Neural cell (in vitro differentiated cells): ENCODE measurements at regions not wholly inside any gene's neighbourhood (a gene's known extent, or its start where the extent isn't known, plus 50 kb on each side); places are given as distances from the start of the nearest gene placed in this dataset.
"Not testable (repeated sequence)": the region's sequence is repeated elsewhere in the genome, so short reads cannot be mapped to it uniquely, and the experiment has no call there.

ENCODE experiments used
- CTCF ChIP-seq: fragments of 450-650 bp; IDR thresholded peaks from 2 replicates; pipeline ENCODE4 v1.5.1; 2014; ENCODE audit warnings: antibody characterized with exemption, mild to moderate bottlenecking, moderate library complexity; ENCODE audit not compliant: poor library complexity, severe bottlenecking
- EP300 ChIP-seq: fragments of 450-650 bp; conservative IDR thresholded peaks from 2 replicates; pipeline ENCODE4 v1.6.1; 2014; ENCODE audit warnings: antibody characterized with exemption, mild to moderate bottlenecking, moderate library complexity; ENCODE audit not compliant: poor library complexity, severe bottlenecking
- EZH2 ChIP-seq: fragments of 200-600, 300-800 bp; shearing (Covaris generic), sonication (generic); IDR thresholded peaks from 2 replicates; pipeline ENCODE4 v1.6.1; 2014; ENCODE audit warnings: antibody characterized with exemption, low read length, borderline replicate concordance, mild to moderate bottlenecking; ENCODE audit not compliant: insufficient read depth, poor library complexity, severe bottlenecking
- MXI1 ChIP-seq: fragments of 450-650 bp; conservative IDR thresholded peaks from 2 replicates; pipeline ENCODE4 v1.6.1; 2014; ENCODE audit warnings: antibody characterized with exemption, mild to moderate bottlenecking; ENCODE audit not compliant: poor library complexity, severe bottlenecking
- POLR2AphosphoS5 ChIP-seq: IDR thresholded peaks from 2 replicates; pipeline ENCODE4 v1.6.1; 2012
- RAD21 ChIP-seq: fragments of 450-650 bp; conservative IDR thresholded peaks from 2 replicates; pipeline ENCODE4 v1.6.1; 2014; ENCODE audit warnings: antibody characterized with exemption, mild to moderate bottlenecking, moderate library complexity
- REST ChIP-seq: IDR thresholded peaks from 2 replicates; pipeline ENCODE4 v1.6.1; 2012; ENCODE audit warnings: borderline replicate concordance
- TAF1 ChIP-seq: IDR thresholded peaks from 2 replicates; pipeline ENCODE4 v1.6.1; 2012; ENCODE audit warnings: low read depth

DNA sequence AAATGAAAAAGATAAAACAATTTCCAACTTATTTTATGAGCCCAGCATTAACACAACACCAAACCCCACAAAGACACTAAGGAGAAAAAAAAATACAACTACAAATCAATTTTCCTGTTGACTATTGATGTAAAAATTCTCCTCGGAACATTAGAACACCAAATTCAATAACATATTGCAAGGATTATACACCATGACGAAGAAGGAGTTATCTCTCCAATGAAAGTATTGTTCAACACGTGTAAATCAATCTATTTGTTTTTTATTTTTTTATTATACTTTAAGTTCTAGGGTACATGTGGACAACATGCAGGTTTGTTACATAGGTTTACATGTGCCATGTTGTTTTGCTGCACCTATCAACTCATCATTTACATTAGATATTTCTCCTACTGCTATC, 1632.3 kb downstream of the SPATA31A7 start:
- TF ChIP-seq REST, CTCF, TAF1, RAD21, EP300, POLR2AphosphoS5, EZH2, MXI1: not testable (repeated sequence)
